NCI-H345 treated with DMSO at 0.1 percent for 48 hours (cell line): ENCODE measurements at regions not wholly inside any gene's neighbourhood (a gene's known extent, or its start where the extent isn't known, plus 50 kb on each side); places are given as distances from the start of the nearest gene placed in this dataset.
"Not testable (repeated sequence)": the region's sequence is repeated elsewhere in the genome, so short reads cannot be mapped to it uniquely, and the experiment has no call there.

Experiments
- DNase-seq: peaks from one replicate; lab custom pipeline; 2025; ENCODE audit not compliant: unreplicated experiment; lab: John Stamatoyannopoulos, UW

DNA sequence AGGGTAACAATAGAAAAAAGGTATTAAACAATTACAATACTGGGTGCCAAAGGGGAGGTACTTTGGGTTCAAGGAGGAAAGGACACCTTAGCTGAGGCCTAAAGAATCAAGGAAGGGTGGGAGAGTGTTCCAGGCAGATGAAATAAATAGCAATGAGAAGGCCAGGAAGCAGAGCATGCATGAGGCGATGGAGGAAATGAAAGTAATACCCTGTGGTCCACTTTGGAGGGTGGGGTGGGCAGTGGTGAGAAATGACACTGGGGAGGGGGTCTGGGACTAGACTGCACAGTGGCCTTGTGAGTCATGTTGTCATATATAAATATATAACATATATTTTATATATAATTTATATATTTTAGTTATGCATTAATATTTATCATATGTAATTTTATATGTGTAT, 55.9 kb downstream of the BHLHE40 start:
- no peak for DNase-seq

DNA sequence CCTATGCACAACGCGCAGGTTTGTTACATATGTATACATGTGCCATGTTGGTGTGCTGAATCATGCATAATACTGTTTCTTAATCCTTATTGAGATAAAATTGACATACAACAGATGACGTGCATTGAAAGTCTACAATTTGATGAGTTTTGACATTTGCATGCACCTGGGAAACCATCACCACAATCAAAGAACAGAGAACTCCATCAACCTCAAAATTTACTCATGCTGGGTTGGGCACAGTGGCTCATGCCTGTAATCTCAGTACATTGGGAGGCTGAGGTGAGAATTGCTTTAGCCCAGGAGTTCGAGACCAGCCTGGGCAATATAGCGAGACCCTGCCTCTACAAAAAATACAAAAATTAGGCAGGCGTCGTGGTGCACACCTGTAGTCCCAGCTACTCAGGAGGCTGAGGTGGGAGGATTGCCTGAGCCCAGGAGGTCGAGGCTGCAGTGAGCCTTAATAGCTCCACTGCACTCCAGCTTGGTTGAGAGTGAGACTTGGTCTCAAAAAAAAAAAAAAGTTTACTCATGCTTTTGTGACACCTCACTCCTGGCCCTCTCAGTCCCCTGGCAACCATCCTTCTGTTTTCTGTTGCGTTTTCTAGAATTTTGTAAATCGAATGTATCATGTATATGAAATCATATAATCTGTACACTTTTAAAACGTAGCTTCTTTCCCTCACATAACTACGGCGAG, 56.6 kb downstream of the BHLHE40 start:
- DNase-seq, result no peak

DNA sequence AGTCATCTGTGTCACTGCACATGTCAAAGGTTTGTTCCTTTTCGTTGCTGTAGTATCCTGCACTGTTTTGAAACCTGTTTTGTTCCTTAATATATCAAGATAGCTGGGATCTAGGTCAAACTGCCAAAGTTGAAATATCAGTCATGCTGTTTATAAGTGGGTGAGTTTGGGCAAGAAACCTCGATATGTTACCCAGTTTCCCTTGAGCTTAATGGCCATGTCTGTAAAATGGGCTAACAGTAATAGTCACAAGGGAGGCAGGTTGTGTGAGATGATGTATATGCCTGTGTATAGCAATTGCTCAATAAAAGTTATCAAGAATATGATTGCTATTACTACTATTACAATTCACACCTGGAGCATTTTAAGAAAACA, 57.1 kb downstream of the BHLHE40 start:
- DNase-seq, result no peak

DNA sequence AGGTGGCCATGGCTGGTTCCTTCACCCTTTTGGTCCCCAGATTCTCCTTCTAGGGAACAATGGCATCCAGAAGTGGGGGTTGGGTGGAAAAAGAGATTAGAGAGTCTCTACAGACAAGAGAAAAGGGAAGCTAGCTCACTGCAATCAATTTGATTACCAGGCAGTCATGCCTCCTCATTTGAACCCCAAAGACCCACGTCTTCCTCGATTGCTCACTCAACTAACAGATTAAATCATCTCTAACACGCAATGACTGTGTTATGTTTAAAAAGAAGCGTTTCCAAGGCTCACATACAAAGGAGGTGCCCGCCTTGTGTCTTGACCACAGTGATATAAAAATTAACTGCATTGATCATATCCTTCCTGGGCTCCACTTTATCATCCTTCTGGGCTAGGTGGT, 57.6 kb downstream of the BHLHE40 start:
- no peak for DNase-seq

DNA sequence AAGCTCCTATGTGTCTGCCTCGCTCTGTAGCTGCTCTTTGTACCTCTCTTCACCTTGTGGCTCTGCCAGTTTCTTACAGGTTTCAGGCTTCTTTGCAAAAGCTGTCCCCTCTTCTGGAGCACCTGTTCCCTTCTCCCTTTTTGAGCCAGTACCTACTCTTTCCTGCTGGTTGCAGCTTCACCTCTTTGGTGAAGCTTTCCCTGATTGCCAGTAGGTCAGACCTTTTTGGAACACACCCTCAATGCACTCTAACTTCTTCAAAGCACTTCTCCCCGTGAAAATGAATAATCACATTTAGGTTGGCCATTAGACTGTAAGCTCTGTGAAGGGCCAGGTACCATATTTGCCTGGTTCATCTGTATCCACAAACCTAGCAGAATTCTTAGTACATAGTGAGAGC, 60.3 kb downstream of the BHLHE40 start:
- DNase-seq, result no peak

DNA sequence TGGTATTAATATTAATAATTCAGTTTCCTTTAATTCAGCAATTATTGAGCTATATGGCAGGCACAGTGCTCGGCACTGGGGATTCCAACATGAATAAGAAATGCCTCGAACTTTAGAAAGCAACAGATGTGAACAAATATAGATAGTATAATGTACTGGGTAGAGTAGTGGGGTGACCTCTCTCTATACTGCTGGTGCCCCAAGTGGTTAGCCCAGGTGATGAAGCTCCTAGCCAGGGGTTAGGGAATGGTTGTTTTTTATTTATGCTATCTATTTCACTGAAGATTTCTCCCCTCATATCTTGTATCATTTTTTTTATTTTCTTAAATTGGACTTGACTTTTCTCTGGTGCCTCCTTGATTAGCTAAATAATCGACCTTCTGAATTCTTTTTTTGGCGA, 62.1 kb downstream of the BHLHE40 start:
- DNase-seq, result no peak

DNA sequence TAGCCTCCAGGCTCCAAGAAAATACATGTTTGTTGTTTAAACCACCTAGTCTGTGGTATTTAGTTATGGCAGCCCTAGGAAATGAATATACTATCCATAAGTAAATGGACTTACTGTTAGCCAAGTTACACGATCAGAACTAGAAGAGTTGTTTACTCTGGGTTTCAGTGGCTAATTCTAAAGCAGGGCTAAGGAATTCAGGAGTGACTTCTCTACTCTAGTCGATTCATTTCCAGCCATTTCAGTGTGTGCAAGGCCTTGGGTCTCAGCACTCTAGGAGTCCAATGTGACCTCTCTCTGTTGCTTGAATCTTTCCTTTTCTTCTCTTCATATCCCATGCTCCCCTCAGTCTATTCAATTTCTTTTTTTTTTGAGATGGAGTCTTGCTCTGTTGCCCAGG, 66.7 kb downstream of the BHLHE40 start:
- no peak for DNase-seq

DNA sequence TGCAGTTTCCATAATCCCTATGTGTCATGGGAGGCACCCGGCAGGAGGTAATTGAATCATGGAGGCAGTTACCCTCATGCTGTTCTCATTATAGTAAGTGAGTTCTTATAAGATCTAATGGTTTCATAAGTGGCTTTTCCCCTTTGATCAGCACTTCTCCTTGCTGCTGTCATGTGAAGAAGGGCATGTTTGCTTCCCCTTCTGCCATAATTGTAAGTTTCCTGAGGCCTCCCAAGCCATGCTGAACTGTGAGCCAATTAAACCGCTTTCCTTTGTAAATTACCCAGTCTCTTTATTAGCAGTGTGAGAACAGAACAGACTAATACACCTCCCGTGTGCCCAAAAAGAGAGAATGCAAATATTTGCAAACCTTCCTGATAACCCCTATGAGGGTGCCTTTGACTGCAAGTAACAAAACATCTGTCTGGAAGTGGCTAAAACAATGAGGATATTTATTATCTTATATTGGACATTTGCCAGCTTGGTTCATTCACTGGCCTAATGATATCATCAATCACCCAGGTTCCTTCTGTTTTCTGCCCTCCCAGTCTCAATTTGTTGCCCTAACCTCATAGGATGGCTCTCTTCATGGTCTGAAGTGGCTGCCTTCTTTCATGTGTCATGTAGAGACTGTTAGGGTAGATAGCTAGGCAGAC, 68.7 kb downstream of the BHLHE40 start:
- peak; percentile 44 for DNase-seq

DNA sequence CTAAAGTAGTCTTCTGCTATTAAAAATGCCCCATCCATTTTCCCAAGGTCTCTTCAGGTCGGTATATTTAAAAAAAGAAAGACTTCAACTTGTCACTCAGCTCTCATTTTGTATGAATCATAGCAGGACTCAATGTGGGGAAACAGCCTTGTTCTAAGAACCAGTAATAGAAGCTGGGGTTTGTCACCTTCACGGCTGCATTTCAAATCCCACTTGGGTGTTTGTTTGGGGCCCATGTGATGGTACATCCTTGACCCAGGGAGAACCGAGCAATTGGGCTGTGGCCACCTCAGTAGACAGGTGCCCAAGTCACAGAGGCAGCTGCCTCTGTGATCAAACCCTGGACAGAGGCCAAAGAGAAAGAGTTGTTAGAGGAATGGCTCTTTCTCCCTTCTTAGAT, 70.3 kb upstream of the ARL8B start:
- no peak for DNase-seq

DNA sequence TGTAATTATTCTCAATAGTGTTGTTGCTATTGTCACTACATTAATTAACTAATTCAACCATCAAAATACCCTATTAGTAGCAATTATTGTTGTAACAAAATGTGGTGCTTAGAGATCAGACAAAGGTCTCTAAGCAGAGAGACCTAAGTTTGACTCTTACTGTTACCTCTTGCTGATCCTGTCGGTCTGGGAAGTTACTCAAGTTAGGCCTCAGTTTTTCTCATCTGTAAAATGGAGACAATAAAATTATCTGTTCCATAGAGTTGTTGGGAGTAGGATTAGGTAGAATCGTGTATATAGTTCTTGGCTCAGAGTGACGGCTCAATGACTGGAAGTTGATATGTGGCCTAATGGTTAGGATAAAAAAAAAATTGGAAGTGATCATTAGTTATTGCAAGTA, 69.8 kb upstream of the ARL8B start:
- DNase-seq, result no peak

DNA sequence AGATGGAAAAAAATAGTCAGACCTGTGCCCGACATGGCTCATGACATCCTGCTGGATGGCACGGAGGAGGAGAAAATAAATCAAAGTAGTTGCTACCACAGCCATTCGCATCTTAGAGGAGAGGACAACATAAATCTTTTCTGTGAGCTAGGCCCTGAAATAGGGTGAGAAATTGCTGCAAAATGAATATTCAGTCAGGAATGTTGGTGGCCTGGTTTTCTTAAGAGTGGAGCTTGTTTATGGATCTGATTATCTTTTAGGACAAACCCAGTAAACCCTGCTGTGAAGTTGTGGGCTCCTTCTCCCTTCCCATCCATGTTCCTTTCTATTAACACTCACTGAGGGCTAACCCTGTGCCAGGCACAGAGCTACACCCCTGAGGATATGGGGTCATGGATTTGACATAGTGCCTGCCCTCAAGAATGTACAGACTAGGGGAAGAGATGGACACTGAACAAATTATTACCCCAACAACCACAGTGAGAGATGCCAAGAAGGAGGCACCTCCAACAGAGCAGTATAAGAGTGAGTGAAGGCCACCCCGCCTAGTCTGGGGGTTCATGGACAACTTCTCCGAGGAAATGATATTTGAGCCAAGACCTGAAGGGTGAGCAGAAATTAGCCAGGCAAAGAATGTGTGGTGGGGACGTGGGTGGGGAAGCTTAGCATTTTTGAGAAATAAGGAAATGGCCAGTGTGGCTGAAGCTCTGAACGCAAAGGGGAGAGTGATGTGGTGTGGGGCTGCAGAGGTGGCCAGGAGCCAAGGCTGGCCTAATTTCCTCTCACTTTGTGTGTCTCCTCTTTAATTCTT, 68.9 kb upstream of the ARL8B start:
- DNase-seq, result no peak

DNA sequence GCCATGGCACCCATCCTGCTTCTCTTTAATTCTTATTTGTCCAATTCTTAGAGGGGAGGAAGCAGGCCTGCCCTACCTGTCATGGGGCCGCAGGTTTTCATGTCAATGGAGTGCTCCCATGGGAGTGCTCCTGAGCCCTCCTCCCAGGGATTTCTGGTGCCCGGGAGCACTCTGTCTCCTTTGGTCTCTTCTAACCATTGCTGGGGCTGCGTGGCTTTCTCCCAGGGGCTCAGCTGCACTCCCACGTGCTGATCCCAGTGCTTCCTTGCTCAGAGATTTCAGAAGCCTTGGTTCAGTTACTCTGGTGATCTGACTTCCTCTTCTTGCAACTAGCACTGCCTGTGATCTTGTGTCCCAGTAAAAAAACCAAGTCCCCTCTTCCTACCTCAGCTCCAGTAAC, 68.0 kb upstream of the ARL8B start:
- DNase-seq, result no peak

DNA sequence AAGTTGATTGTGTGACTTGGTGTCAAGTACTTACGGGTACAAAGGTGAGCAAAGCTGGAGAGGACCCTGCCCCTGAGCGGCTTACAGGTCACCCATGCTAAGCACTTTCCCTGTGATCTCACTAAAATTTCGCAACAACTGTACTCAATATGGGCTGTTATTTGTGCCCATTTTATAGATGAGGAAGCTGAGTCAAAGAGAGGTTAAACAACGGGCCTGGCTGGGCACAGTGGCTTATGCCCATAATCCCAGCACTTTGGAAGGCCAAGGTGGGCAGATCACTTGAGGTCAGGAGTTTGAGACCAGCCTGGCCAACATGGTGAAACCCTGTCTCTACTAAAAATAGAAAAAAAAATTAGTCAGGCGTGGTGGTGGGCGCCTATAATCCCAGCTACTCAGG, 67.5 kb upstream of the ARL8B start:
- not testable (repeated sequence) for DNase-seq

DNA sequence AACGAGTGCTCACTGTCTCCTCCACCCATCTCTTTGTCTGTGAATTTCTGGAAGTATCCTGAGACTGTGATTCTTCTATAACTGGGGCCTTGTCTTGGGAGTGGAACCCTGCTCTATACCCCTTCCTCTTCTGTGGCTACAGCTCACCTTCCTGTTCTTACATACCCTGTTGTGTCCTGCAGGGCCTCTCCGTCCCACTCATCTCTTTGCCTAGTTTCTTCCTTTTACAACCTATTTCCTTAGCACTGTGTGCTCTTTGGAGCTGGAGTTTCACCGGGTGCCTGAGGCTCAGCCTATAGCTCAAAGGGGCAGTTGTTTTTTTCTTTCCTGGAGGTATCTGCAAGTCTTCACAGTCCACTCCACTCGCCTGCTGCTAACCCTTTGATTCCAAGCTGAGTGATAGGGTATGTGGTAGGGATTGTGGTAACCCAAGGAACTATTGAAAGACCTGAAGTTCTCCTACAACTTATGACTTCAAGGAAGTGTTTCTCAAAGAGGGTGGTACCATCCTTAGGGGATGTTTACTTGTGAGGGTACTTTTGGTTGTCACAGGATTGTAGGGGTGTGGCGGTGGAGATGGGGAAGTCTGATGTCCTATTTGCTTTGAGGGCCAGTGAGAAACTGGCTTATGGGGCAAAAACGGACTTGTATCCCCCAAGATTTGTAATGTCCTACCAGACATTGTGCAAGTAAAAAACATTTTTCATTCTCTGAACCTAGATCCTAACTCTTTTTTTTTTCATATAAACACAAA, 66.6 kb upstream of the ARL8B start:
- DNase-seq, result no peak

DNA sequence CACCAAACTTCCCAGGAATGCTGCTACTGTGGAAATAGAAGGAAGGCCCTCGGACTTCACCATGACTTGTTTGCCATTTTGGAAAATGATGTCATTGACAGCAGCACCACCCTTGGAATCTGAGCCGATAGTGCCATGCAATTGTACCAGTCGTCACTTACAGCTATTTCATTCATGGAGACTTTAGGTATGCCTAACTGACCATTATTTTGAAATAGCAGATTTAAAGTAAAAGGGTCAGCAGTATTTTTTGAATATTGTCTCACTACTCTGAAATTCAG, 66.0 kb upstream of the ARL8B start:
- DNase-seq, result no peak

DNA sequence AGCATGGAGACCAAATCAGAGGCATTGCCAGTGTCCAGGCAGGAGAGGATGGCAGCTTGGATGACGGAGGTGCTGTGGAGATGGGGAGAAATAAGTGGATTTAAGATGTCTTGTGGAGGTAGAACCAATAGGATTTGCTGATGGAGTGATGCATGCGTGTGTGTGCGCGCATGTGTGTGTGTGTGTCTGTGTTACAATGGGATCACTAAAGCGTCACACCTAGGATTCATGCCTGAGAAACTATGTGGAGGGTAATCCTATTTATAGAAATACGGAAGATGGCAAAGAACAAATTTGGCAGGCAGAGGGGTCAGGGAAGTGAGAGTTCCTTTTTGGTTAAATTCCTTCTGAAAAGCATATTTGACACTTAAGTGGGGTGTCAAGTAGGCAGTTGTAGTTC, 64.8 kb upstream of the ARL8B start:
- DNase-seq, result no peak

DNA sequence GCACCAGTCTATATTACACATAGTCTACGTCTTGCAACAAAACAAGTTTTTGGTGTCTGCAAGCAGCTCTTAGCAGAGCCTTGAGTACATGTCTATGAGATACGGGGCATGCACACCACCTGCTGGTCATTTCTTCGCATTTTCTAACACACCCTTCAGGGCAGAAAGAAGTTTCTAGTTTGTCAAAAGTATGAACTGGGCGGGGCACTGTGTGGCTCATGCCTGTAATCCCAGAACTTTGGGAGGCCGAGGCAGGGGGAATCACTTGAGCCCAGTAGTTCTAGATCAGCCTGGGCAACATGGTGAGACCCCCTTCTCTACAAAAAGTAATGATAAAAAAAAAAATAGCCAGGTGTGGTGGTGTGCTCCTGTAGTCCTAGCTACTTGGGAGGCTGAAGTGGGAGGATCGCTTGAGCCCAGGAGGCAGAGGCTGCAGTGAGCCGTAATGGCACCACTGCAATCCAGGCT, 64.2 kb upstream of the ARL8B start:
- no peak for DNase-seq

DNA sequence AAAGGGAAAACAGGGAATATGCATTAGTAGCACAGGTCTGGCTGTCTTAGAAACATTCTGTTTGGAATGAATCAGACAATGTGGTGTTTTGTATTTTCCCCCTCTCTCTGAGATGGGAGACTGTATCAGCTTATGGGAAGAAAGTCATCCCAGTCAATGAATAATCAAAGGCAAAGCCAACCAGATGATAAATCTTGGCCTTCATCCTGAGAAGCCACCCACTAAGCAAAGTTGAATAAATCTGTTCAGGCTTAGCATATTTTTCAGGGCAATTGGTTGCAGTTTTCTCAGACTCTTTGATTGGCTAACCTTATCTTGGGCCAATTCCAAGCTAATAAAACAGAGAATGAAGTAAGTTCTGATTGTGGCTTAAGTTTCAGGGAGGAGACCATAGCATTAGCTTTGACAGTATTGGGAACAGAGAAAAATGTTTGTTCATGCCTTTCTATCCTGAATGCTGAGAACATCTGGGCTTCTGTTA, 63.6 kb upstream of the ARL8B start:
- DNase-seq, result no peak

DNA sequence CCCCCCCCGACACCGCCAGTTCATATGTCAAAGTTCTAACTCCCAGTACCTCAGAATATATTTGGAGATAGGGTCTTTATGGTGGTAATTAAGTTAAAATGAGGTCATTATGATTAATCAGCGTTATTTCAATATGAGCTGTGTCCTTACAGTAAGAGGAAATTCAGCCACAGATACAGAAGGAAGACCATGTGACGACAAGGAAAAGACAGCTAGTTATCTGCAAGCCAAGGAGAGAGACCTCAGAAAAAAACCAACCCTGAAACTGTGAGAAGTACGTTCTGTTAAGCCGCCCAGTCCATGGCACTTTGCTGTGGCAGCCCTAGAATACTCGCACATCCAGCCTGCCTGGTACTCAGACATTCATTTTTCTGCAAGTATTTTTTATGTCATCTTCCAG, 62.3 kb upstream of the ARL8B start:
- DNase-seq, result no peak

DNA sequence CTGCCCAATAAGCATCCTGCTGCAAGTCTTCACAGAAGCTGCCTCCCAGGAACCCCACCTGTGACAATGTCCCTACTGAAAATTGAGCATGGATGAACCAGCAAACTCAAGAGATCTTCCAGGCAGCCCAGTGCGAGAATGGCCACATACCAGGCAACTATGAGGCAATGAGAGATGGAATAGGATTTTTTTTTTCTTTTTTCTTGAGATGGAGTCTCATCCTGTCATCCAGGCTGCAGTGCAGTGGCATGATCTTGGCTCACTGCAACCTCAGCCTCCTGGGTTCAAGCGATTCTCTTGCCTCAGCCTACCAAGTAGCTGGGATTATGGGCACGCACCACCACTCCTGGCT, 60.9 kb upstream of the ARL8B start:
- no peak for DNase-seq

DNA sequence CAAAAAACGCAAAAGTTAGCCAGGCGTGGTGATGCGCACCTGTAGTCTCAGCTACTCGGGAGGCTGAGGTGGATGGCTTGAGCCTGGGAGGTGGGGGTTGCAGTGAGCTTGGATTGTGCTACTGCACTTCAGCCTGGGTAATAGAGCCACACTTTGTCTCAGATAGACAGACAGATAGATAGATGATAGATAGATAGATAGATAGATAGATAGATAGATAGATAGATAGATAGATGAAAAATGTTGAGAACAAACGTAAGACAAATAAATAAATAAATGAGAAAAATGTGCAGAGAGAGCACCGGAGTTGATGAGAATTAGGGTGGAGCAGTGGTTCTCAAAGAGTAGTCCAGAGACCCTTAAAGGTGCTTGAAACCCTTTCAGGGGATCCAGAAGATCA, 58.4 kb upstream of the ARL8B start:
- DNase-seq, result no peak
